GM18511 (cell line): ENCODE measurements at regions not wholly inside any gene's neighbourhood (a gene's known extent, or its start where the extent isn't known, plus 50 kb on each side); places are given as distances from the start of the nearest gene placed in this dataset.

ENCODE experiments used
- ATAC-seq: cut with Tn5 transposase; IDR thresholded peaks from one replicate; pipeline ENCODE4 v1.9.1; 2021; ENCODE audit warnings: mild to moderate bottlenecking, moderate library complexity; ENCODE audit not compliant: unreplicated experiment

DNA sequence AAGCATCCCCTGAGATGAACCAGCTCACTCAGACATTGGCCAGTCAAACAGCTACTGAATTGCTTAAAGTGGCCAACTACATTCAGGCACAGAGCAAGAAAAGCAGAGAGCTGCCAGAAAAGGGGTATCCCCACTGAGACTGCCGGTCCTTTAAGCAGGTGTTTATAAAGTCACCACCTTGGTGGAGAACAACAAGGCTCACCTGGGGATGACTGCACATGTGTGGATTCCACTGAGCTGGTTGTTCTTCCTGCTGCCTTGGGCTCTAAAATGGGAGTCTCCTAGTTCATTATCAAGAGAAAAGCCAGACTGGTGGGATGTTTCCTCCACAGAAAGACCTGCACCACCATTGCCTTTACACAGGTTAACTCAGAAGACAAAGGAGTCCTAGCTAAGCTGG lies 51.8 kb upstream of the IPO5 start:
- ATAC-seq = no peak
